Gastroesophageal sphincter (tissue), 3 donors: ENCODE measurements at regions not wholly inside any gene's neighbourhood (a gene's known extent, or its start where the extent isn't known, plus 50 kb on each side); places are given as distances from the start of the nearest gene placed in this dataset.

Source experiments
- POLR2A ChIP-seq, 2 donors: fragments of 450-650 bp; IDR thresholded peaks; one replicate each; pipeline ENCODE4 v1.6.1; 2017; ENCODE audit warnings: antibody characterized with exemption in 2 of 2, mild to moderate bottlenecking in 2 of 2, moderate library complexity in 1 of 2
- POLR2AphosphoS5 ChIP-seq: sonication (generic); formaldehyde crosslinking; IDR thresholded peaks from one replicate; pipeline ENCODE4 v1.6.1; 2017; ENCODE audit warnings: antibody characterized with exemption
- TF ChIP-seq, protein P1 (sequence below), 4 experiments: fragments of 200-600 bp in 2 of 4; fragments of 450-650 bp in 2 of 4; sonication (generic) in 1 of 4; IDR thresholded peaks; one replicate each; pipeline ENCODE4 v1.5.1; 2017 to 2019; ENCODE audit warnings: antibody characterized with exemption in 4 of 4, mild to moderate bottlenecking in 2 of 4, moderate library complexity in 2 of 4

DNA sequence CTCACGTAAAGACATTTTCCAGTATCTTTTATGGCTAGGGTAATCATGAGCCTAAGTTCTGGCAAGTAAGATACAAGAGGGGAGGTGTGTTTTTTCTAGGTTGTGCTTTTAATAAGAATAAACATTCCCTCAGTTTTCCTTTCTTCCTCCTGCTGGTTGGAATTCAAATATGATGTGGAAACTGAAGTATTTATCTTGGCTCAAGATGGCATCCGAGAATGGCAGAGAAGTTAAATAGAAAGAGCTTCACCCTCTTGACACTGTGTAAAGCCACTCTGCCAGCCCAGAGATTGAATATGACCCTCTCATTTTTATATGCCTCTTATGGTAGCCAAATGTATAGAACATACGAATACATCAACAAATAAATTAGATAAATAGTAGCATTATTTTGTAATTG is 438.4 kb downstream of the ISL1 start:
- TF ChIP-seq POLR2A (IDR thresholded peaks at IDR 0.05): no peak
- TF ChIP-seq, protein P1, sequence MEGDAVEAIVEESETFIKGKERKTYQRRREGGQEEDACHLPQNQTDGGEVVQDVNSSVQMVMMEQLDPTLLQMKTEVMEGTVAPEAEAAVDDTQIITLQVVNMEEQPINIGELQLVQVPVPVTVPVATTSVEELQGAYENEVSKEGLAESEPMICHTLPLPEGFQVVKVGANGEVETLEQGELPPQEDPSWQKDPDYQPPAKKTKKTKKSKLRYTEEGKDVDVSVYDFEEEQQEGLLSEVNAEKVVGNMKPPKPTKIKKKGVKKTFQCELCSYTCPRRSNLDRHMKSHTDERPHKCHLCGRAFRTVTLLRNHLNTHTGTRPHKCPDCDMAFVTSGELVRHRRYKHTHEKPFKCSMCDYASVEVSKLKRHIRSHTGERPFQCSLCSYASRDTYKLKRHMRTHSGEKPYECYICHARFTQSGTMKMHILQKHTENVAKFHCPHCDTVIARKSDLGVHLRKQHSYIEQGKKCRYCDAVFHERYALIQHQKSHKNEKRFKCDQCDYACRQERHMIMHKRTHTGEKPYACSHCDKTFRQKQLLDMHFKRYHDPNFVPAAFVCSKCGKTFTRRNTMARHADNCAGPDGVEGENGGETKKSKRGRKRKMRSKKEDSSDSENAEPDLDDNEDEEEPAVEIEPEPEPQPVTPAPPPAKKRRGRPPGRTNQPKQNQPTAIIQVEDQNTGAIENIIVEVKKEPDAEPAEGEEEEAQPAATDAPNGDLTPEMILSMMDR (IDR thresholded peaks at IDR 0.05): no peak
- TF ChIP-seq POLR2AphosphoS5: no peak
